ENCODE measurements at regions not wholly inside any gene's neighbourhood (a gene's known extent, or its start where the extent isn't known, plus 50 kb on each side); places are given as distances from the start of the nearest gene placed in this dataset.

DNA sequence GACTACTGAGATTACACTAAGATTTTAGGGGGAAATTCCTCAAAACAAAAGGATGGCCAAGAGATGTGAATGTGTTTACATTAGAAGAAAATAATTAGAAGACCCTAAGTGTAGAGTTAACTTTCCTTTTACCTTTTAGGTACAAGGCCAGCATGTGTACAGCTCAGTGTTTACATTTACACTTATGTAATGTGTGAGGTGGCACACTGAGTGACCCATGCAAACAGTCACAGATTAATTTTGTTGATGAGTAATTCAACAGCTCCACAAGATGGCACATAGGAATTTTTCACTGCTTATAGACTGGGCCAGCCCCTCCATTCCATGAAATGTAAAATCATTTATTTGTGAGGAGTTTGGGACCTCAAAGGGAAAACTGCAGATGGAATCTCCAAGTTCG is 90.1 kb upstream of the SLC12A2 start:
- in situ Hi-C loops (cut with HindIII; ENCODE audit: low sequenced_read_pairs), result no loop called here

DNA sequence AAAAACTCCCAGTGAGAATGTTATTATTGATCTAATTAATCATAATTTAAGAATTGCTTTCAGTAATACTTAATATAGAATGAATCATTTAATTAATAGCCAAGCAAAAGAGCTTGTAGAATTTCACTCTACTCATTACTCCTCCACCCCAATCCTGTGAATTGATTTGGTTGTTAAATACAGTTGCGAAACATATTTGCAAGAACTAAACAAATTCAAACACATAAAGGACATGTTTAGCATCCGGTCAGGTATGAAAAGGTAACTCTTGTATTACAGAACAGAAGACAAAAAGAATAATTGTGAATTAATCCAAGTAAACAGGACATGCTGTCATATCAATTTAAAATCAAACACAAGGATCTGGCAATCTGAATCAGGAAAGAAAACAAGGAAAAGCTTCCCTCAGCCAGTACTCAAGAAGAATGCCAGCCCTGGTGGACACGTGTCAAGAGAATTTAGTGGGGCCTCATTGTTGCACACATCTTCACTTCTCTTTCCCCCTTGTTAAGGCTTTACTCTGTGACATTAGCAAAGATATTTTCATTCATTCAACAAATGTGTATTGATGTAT is 89.4 kb upstream of the SLC12A2 start:
- peak; percentile 65 for DNase-seq (ENCODE audit: low spot score)
- in situ Hi-C loops (cut with HindIII; ENCODE audit: low sequenced_read_pairs), result no loop called here

More for the DNA sequence above, 90.1 kb upstream of the SLC12A2 start:
- no peak for DNase-seq (ENCODE audit: low spot score)

DNA sequence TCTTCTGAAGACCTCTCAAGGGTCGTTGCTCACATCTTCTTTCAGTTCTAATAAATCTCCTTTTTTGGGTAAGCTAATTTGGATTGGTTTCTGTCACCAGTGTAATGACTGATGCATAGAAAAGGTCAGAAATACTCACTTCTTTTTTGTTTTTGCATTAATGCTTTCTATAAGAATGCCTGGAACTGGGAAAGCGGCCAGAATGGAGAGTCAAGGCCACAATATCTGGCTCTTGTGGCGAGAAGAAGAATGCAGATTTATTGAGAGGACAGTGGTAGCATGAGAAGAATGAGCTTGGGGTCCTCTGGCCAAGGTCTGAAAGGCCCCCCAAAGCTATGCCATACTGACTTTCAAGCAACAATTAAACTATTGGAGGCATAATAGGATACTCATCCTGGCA is 88.0 kb upstream of the SLC12A2 start:
- DNase-seq (ENCODE audit: low spot score), result no peak
- in situ Hi-C loops (cut with HindIII; ENCODE audit: low sequenced_read_pairs), result no loop called here

DNA sequence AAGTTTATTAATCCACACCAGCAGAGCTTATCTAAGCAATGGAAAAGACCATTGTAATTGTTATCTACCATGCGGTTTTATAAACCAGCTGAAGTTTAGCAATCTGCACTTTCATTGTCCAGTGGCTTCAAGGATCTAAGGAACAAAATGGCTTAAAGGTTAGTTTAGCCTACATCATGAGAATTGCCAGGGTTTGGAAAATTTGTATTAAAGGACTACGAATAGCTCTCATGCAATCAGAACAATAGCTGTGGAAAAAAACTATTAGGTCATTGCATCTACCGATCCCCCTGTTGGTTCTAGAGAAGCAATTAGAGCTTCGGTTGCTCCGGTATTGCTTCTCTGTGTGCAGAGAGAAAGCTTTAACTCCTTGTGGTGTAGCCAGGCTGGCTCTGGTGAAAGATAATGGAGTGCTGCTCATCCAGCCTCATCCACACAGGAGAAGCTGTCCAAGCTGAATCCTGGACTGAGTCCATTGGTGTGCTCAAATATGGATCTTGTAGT is 86.3 kb upstream of the SLC12A2 start:
- in situ Hi-C loops (cut with HindIII; ENCODE audit: low sequenced_read_pairs), result no loop called here
- peak; percentile 85 for DNase-seq (ENCODE audit: low spot score)

DNA sequence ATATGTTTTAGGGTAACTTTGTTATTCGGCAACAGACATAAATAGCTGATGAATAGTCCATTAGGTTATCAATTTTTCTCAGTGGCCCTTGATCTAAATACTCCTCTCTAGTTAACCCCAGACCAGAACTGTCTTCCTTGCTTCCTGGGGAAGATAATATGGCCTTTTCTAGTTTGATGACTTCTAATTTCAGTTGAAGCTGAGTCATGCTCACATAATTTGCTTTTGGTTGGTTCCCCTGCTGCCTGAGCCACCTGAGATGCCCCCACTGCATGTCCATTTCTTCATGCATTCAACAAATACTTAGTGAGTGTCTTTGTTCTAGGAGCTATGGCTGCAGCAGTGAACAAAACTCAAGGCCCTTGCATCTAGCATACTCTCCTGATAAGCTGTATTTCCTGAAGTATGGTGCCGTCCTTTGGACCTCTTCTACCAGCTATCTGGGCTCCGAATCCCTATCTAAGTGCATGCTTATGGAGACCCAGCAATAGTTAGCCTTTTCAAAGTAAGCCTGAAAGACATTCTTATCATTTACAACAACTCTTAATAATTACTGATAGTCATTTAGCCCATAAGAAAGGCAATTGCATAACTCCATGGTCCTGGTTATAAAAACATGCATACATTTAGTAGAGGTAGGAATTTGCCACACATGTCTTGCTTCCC is 84.5 kb upstream of the SLC12A2 start:
- in situ Hi-C loops (cut with HindIII; ENCODE audit: low sequenced_read_pairs), result no loop called here
- DNase-seq (ENCODE audit: low spot score), result no peak

DNA sequence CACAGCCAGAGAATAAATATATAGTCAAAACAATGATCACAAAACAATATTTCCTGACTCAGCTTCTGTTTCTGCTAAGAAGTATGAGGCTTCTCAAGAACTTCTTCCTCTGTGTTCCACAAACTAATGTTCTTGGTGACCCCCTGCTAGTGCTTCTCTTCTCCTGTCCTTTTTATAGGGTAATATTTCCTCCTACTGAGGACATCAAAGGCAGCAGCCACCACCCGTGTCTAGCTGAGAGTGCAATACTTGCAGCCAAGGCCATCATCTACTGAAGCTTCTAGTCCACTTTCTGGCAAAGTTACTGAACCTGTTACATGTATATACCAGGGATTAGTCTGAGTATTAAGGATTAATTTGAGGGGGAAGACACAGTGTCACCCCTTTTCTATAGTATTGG is 83.7 kb upstream of the SLC12A2 start:
- DNase-seq (ENCODE audit: low spot score), result no peak
- in situ Hi-C loops (cut with HindIII; ENCODE audit: low sequenced_read_pairs), result no loop called here

DNA sequence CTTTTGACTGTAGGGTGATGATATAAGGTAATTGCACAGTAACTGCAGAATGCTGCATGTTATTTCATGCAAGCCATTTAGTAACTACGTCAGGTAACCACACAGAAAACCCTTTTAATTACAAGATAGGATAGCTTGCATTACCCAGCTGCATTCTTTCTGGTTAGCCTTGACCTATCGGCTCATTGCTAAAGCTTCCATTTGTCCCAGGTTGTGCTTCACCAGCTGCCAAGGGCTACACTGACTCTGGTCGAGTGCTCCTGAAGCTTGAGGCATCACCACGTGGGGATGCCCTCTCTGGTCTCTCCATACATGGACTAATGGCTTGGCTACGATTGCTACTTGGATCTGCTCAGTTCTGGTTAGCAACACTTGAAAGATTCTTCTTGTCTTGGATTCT is 81.1 kb upstream of the SLC12A2 start:
- in situ Hi-C loops (cut with HindIII; ENCODE audit: low sequenced_read_pairs), result no loop called here
- no peak for DNase-seq (ENCODE audit: low spot score)

DNA sequence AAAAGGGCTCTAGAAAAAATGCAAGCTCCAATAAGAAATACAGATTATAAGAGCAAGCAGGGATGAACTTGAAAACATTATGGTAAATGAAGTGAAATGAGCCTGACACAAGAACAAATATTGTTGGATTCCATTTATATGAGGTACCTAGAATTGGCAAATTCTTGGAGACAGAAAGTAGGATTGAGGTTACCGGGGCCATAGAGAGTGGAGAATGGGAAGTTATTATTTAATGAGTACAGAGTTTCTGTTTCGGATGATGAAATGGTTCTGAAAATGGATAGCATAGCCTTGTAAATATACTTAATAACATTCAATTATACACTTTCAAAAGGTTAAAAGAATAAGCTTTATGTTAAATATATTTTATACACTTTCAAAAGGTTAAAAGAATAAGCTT is 75.6 kb upstream of the SLC12A2 start:
- DNase-seq (ENCODE audit: low spot score), result no peak
- in situ Hi-C loops (cut with HindIII; ENCODE audit: low sequenced_read_pairs), result no loop called here

DNA sequence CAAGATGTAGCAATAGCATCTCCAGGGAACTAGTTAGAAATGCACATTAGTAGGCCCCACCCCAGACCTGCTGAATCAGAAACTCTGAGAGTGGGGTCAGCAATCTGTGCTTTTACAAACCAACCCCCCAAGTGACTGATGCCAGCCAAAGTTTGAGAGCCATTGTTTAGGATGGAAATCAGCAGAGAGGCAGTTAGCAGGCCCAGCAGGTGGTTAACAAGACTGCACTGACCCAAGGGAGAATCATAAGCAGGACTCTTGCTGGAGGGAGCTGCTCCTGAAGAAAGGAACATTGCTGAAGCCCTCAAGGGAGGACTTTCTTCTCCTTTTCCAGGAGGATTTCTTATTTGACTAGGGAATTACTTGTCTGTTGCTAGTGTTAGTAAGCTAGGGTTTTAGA is 74.2 kb upstream of the SLC12A2 start:
- no peak for DNase-seq (ENCODE audit: low spot score)
- in situ Hi-C loops (cut with HindIII; ENCODE audit: low sequenced_read_pairs), result no loop called here

DNA sequence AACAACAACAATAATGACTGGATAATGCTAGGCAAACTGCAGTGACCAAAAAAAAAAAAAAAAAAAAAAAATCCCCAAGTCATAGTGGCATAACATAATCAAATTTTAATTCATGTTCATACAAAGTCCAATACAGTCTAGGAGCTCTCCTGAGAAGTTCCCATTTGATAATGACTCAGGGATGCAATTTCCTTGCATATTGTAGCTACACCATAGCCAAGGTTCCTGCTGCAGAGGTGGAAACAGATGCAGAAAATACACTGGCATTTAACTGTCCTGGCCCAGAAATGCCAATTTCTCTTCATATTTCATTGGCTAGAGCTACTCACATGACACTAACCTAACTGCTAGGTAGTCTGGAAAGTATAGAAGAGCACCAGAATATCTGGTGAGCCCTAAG is 72.2 kb upstream of the SLC12A2 start:
- in situ Hi-C loops (cut with HindIII; ENCODE audit: low sequenced_read_pairs), result no loop called here
- no peak for DNase-seq (ENCODE audit: low spot score)

DNA sequence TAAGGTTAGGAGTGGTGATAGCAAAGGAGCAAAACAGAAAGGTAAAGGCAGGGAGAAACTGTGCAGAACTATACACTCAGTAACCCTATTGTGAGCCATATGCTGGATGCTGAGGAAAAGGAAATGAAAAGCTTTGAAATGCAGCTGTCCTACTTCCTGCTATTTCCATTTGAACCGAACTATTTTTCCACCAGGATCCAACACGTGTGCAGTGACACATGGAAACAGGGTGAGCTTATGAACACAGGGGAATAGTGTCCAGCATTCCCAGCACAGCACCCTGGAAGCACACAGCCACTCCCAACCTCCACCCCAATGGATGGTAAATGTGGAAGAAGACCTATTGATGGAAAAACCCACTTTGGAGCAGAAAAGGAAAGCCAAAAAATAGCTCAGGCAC is 69.0 kb upstream of the SLC12A2 start:
- in situ Hi-C loops (cut with HindIII; ENCODE audit: low sequenced_read_pairs), result no loop called here
- peak; percentile 82 for DNase-seq (ENCODE audit: low spot score)

DNA sequence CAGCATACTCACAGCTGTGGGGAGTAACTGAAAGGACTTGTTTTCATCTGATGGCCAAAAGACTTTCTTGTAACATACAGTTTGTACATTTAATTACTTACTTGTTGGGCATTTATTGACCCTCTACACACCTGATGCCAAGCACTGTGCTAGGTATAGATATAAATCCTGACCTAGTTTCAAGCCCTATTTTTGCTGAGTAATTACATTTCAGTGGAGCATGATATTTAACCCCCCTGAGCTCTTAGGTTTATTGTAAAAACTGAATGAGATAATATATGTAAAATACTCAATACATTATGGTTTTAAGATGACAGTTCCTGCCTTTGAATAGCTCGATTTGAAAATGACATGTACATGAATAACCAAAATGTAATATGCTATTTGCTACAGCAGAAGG is 68.1 kb upstream of the SLC12A2 start:
- in situ Hi-C loops (cut with HindIII; ENCODE audit: low sequenced_read_pairs), result no loop called here
- no peak for DNase-seq (ENCODE audit: low spot score)

DNA sequence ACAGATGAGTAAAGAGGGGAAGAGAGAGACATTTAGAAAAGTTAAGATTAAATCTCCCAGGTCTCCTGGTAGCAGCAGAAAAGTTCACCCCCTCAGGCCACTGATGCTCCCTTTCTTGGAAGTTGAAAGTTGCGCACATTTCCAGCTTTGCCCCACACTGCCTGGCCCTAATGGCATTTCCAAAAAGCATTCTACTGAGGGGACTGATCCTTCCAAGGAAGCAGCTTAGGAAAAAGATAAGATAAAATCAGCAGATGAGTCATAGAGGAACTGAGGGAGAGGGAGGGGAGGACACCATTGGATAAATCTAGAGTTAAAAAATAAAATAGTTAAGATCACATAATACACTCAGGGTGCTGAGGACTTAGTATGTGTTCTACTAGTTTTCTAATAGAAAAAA is 67.6 kb upstream of the SLC12A2 start:
- in situ Hi-C loops (cut with HindIII; ENCODE audit: low sequenced_read_pairs), result no loop called here
- no peak for DNase-seq (ENCODE audit: low spot score)

DNA sequence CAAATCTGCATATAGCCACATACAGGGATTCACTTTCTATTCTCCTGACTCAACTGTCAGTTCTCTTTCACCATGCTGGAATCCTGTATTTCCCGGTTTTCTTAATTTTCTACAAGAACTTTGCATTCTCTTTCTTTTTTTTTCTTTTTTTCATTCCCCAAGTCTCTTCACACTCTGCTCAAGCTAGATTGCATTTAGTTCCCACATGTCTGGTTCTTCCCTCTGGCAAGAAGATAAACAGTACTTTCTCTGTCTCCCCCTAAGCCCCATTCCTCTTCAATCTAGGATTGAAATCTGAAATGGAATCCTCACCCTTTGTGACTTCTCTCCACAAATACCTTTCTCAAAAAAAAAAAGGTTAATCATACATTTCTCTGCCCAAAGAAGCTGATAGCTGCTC is 64.2 kb upstream of the SLC12A2 start:
- in situ Hi-C loops (cut with HindIII; ENCODE audit: low sequenced_read_pairs), result no loop called here
- no peak for DNase-seq (ENCODE audit: low spot score)

DNA sequence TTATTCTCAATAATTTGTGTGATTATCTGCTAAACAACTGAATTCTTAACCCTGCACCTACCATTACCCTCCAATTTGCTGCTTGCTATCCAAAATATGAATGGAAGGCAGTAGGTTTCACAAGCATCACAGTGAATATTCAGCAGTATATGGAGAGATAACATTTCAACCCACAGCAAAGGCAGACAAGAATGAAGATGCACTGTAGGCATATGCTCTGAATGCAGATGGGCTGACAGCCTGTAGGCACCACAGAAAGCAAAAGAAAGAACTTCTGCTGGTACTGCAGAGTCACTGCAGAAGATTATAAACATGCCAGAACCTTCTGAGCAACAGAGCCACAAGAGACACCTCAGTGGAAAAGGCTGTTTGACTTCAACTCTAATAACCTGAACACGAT is 63.6 kb upstream of the SLC12A2 start:
- in situ Hi-C loops (cut with HindIII; ENCODE audit: low sequenced_read_pairs), result no loop called here
- no peak for DNase-seq (ENCODE audit: low spot score)

DNA sequence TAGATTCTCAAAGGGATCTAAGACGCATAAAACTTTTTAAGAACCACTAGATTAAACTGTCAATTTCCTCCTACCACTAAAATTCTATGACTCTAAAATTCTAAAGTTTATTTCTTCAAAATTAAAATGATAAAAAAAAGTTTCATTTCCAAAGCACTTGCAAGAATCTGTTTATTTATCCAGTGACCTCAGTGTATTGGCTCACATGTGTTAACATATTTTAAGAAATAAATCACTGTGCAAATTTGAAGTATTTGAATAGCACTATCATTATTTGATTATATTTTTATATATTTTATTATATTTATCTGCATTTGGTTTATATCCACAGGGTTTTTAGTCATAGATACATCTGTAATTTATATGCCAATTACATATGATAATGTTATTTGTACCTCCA is 62.2 kb upstream of the SLC12A2 start:
- in situ Hi-C loops (cut with HindIII; ENCODE audit: low sequenced_read_pairs), result no loop called here
- DNase-seq (ENCODE audit: low spot score), result no peak

Data from G401 (cell line).